NCI-H748 (cell line): ENCODE measurements at regions not wholly inside any gene's neighbourhood (a gene's known extent, or its start where the extent isn't known, plus 50 kb on each side); places are given as distances from the start of the nearest gene placed in this dataset.
"Not testable (repeated sequence)": the region's sequence is repeated elsewhere in the genome, so short reads cannot be mapped to it uniquely, and the experiment has no call there.

ENCODE experiments used
- DNase-seq: peaks from one replicate; lab custom pipeline; 2025; ENCODE audit not compliant: unreplicated experiment; lab: John Stamatoyannopoulos, UW

- DNase-seq = no peak
Measured at GRCh38 chr10:20658158-20658557, 239.0 kb downstream of the NEBL start.

GRCh38 chr10:20656886-20657285 is 240.2 kb downstream of the NEBL start:
- no peak for DNase-seq

DNA sequence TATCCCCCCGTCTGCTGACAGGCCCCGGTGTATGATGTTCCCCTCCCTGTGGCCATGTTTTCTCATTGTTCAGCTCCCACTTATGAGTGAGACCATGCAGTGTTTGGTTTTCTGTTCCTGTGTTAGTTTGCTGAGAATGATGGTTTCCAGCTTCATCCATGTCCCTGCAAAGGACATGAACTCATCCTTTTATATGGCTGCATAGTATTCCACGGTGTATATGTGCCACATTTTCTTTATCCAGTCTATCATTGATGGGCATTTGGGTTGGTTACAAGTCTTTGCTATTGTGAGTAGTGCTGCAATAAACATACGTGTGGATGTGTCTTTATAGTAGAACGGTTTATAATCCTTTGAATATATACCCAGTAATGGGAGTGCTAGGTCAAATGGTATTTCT is 244.7 kb downstream of the NEBL start:
- DNase-seq = not testable (repeated sequence)

GRCh38 chr10:20648263-20648874 is 248.7 kb downstream of the NEBL start:
- DNase-seq = peak; percentile 41

DNA sequence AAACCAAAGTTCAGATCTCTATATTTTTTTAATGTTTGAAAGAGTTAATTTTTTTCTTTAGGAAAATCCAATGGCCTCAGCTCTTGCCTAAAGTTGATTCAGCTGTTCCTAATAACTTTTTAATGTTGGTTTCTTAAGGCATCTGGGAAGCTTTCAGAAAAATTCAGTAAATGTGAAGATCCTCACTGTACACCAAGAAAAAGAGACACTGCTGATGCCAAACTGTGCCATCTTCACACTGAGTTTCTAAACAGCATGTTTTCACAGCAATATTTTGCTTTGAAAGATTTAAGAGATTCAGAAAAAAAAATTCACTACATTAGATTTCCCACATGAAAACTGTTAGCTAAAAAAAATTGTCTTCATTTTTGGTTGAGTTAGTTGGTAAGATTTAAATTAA is 249.4 kb downstream of the NEBL start:
- no peak for DNase-seq

GRCh38 chr10:20644421-20644820 is 252.7 kb downstream of the NEBL start:
- no peak for DNase-seq

- no peak for DNase-seq
Measured at GRCh38 chr10:20641605-20642004, 255.5 kb downstream of the NEBL start.

DNA sequence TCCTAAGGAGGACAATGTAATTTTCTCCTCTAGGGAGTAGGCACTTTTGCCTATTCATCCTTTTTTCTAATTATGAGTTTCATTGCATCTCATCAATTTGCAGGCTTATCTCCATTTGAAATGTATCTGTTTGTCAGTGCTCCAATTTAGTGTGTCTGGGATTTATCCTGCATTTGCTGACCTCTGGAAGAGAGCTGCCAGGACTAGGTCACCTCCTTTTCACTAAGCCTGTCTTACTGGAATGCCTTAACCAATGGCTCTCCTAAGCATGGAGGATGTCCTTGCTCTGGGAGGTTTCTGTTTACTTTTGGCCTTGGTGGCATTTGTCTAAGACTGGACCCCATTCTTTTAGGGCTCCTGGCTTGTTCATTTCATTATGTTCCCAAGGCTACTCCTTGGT is 261.5 kb downstream of the NEBL start:
- DNase-seq = no peak

DNA sequence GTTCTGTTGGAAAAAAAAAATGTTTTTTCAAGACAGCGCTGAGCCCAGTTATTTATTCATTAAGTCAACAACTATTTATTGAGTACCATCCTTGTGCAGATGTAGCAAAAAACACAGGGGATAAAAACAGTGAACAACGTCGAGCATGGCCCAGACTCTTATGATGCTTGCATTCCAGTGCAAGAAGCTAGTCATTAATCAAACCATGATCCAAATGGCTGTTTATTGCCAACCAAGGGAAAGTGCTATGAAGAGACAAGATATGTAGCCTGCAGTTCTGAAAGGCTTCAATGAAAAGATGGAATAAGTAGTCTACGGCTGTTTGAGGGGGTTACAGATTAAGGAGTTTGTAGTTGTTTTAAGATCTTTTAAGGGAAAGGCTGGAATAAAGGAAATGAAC is 262.3 kb downstream of the NEBL start:
- no peak for DNase-seq

DNA sequence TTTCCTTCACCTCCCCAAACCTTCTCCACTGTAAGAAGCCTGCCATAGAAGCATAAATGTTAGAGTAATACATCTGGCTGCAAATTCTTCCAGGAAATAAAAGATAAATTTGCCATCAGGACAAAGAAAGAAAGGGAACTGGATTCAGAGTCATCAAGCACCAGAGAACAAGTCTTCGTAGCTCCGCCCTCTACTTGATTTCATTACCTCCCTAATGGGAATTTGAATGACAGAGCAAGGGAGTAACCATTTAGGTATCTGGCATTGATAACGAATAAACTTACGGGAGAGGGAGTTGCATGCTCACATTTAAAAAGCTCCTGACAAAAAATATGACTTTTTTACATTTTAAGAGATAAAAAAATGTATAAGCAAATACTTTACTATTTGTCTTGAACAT is 263.4 kb downstream of the NEBL start:
- no peak for DNase-seq

DNA sequence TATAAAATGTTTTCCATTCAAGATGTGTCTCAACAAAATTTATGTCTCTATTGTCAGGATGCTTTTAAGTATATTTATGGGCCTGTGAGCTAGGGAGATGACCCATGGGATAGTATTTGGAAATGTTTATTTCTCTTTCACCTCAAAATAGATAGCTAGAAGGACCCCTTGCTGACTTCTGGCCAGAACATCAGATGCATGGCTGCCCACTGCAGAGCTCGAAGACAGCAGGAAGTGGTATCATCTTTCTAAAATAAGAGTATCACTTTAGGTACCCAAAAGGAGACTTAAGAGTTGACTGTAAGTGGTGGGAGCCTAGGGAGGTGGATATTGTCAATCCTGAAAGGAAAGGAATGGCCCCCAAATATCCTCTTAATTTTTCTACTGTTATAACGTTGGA is 264.4 kb downstream of the NEBL start:
- DNase-seq = no peak

GRCh38 chr10:20631229-20631628 is 265.9 kb downstream of the NEBL start:
- DNase-seq = no peak

DNA sequence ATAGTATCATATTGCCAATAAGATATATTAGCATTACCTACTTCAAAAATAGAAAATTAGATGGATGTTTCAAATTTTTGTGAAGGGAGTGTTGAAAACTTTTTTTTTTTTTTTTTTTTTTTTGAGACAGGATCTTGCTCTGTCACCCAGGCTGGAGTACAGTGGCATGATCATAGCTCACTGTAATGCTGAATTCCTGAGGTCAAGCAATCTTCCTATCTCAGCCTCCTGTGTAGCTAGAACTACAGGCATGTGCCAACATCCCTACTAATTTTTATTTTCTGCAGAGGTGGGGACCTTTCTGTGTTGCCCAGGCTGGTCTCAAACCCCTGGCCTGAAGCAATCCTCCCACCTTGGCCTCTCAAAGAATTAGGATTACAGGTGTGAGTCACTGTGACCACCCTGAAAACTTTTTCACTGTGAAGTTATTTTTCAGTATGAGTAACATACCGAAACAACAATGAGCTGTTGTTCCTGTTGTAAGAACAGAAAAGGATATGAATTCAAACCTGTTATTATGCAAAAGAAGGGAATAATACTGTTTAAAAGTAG is 266.9 kb downstream of the NEBL start:
- no peak for DNase-seq

GRCh38 chr10:20627946-20628507 is 269.1 kb downstream of the NEBL start:
- no peak for DNase-seq

GRCh38 chr10:20627087-20627486 is 270.0 kb downstream of the NEBL start:
- DNase-seq = no peak

GRCh38 chr10:20625868-20626267 is 271.2 kb downstream of the NEBL start:
- DNase-seq = no peak

DNA sequence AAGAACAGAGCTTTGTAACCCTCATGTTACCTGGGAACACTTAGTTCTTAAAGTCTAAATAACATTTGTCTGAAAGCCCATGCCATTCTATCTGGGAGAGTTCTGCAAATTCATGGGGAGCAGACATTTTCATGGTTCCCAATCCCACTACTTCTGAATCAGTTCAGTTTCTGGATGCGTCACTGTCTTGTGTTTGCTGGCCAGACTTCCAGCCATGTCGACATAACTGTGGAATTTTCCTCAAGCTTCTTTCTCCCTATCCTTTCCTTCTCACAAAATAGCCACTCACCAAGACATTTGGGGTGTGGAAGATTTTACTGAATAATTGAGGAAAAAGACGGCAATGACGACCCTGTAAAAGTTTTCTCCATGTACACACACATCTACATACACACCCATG is 272.5 kb downstream of the NEBL start:
- no peak for DNase-seq

DNA sequence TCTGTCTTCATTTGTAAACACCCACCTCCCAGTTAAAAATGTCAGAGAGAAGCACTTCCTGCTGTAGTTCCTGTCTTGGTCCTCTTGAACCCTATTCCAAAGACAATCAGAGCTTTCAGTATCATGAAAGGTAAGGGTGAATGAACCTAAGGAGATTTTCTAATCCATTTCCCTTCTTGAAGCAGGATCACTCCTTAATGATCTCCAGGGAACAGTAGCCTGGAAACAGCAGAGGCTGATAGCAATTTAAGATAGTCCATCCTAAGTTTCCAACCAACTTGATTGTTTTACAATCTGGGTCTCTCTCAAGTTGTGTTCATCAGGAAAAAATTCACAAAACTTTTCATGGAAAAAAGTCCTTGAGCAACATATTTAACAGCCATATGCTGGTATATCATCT is 273.6 kb downstream of the NEBL start:
- DNase-seq = no peak

DNA sequence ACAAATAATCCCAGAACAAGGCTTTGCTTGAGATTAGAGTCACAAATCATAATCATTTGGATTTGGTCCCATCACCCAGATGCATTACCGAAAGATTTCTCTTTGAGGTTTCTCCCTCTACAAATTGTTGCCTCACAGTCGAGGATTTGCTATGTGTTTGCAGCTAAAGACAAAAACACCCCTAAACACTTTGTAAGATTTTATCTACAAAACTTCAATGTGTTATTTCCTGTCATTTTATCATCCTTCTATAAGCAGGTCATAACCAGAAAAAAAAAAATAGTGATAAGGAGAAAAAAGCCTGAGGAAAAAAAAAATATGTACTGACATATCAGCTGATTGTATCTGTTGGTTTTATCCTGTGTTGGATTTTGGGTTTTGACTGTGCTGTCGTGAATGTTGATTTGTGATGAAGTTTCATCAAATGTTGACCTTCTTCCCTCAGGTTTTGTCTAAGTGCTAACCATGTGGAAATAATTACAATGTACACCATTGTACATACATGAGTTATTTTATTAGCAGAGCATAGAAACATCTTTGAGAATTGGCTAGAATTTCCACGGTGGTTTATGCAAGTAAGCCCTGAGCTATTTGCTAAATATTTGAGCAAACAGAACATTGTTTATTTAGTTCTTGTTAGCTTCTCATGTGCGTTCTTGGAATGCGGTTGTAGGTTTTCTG is 274.4 kb downstream of the NEBL start:
- peak; percentile 65 for DNase-seq

DNA sequence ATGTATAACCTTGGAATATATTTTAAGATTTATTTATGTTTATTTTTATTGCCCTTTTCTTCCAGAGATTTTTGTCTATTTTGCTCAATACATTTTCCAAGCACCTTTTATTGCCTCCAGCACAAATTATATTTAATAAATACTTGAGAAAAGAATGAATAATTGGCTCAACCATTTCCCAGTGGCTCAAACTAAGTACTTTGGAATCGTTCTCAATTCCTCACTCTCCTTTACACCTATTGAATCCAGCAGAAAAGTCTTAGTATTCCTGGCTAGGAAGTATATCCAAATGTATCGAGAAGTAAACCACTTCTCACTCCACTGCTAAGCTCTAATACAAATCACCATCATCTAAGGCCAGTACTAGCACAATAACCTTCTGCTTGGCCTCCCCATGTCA is 276.1 kb downstream of the NEBL start:
- no peak for DNase-seq

GRCh38 chr10:20618011-20618547 is 279.0 kb downstream of the NEBL start:
- no peak for DNase-seq
